GM12878 (cell line): ENCODE measurements at regions not wholly inside any gene's neighbourhood (a gene's known extent, or its start where the extent isn't known, plus 50 kb on each side); places are given as distances from the start of the nearest gene placed in this dataset.

Experiments used
- ATAC-seq: fragments of 200-7000 bp; cut with Tn5 transposase; 3 replicates; pipeline ENCODE4 v1.9.1; 2020; ENCODE audit warnings: mild to moderate bottlenecking, moderate library complexity
- BruUV-seq: library from RNA; stranded (reverse); fragments of 400-500 nt; replicated peaks from 2 replicates; lab custom pipeline; 2021; lab: Mats Ljungman, UMichigan
- CTCF ChIA-PET: fragments of 300-600 bp; sonication (Branson Sonifier 250); formaldehyde crosslinking; extraction: SDS; loops from one replicate; lab custom pipeline; 2021; ENCODE audit warnings: inconsistent platforms; lab: Yijun Ruan, JAX
- POLR2A ChIA-PET: fragments of 350-600 bp; formaldehyde crosslinking; extraction: SDS; loops from one replicate; lab custom pipeline; 2021; ENCODE audit warnings: inconsistent platforms; lab: Charles Lee
- RAD21 ChIA-PET: fragments of 300-600 bp; sonication (Branson Sonifier 250); formaldehyde crosslinking; loops from one replicate; lab custom pipeline; 2023; ENCODE audit warnings: antibody characterized with exemption; ENCODE audit not compliant: unreplicated experiment; lab: Charles Lee
- SMC1A ChIA-PET: fragments of 300-600 bp; sonication (Branson Sonifier 250); formaldehyde crosslinking; loops from one replicate; lab custom pipeline; 2023; ENCODE audit not compliant: unreplicated experiment, uncharacterized antibody; lab: Charles Lee
- DNase-seq: peaks from one replicate; pipeline ENCODE4 v3.0.0-alpha.2; 2011; ENCODE audit warnings: low read depth, low spot score
- FAIRE-seq: peaks from 3 replicates; lab custom pipeline; 2011; peaks lifted over from hg19 to GRCh38; lab: Jason Lieb, UNC
- H2AFZ ChIP-seq: 2 replicates; pipeline ENCODE4 v1.6.0; 2011; ENCODE audit warnings: low read depth, low read length, control low read depth; ENCODE audit not compliant: control insufficient read depth
- H3K27ac ChIP-seq: 2 replicates; pipeline ENCODE4 v1.5.1; 2011; ENCODE audit warnings: control low read depth; ENCODE audit not compliant: control insufficient read depth, insufficient read depth
- H3K27me3 ChIP-seq, 2 experiments: replicated peaks in 1 of 2; 2 replicates each; pipeline versions ENCODE4 v1.6.0 to v1.6.1; 2011; ENCODE audit warnings: low read length in 1 of 2; ENCODE audit not compliant: control insufficient read depth in 2 of 2, insufficient read depth in 2 of 2
- H3K36me3 ChIP-seq, 2 experiments: 2 replicates each; pipeline ENCODE4 v1.5.1; 2011; ENCODE audit warnings: low read length in 1 of 2; ENCODE audit not compliant: control insufficient read depth in 2 of 2, insufficient read depth in 2 of 2
- H3K4me1 ChIP-seq: 2 replicates; pipeline ENCODE4 v1.6.1; 2011; ENCODE audit warnings: mild to moderate bottlenecking, low read length, moderate library complexity, mixed read lengths; ENCODE audit not compliant: control insufficient read depth, insufficient read depth
- H3K4me2 ChIP-seq: 2 replicates; pipeline ENCODE4 v1.6.0; 2011; ENCODE audit warnings: control low read depth; ENCODE audit not compliant: control insufficient read depth, insufficient read depth
- H3K4me3 ChIP-seq: fragments of 200-600 bp; sonication (generic); 2 replicates; pipeline ENCODE4 v1.5.1; 2016
- H3K79me2 ChIP-seq: 2 replicates; pipeline ENCODE4 v1.6.0; 2011; ENCODE audit warnings: low read length; ENCODE audit not compliant: control insufficient read depth, insufficient read depth
- H3K9ac ChIP-seq: 2 replicates; pipeline ENCODE4 v1.8.0; 2011; ENCODE audit warnings: low read length, control low read depth, mixed read lengths; ENCODE audit not compliant: control insufficient read depth, insufficient read depth
- H3K9me3 ChIP-seq: replicated peaks from 3 replicates; pipeline ENCODE4 v1.5.1; 2011; ENCODE audit warnings: mild to moderate bottlenecking, low read length; ENCODE audit not compliant: control insufficient read depth, insufficient read depth
- H4K20me1 ChIP-seq: 2 replicates; pipeline ENCODE4 v1.6.0; 2011; ENCODE audit not compliant: control insufficient read depth, insufficient read depth
- CREM ChIP-seq: IDR thresholded peaks from 2 replicates; pipeline ENCODE4 v1.6.1; 2014; ENCODE audit warnings: antibody characterized with exemption, low read depth
- MEF2B ChIP-seq: fragments of 450-650 bp; IDR thresholded peaks from 2 replicates; pipeline ENCODE4 v1.6.1; 2018; ENCODE audit warnings: mild to moderate bottlenecking, moderate library complexity; ENCODE audit not compliant: partially characterized antibody, poor library complexity, severe bottlenecking
- RAD51 ChIP-seq: fragments of 450-650 bp; IDR thresholded peaks from 2 replicates; pipeline ENCODE4 v1.6.1; 2016; ENCODE audit warnings: moderate library complexity, mild to moderate bottlenecking, inconsistent platforms
- SREBF1 ChIP-seq: IDR thresholded peaks from 2 replicates; pipeline ENCODE4 v1.6.1; 2012; ENCODE audit warnings: mild to moderate bottlenecking, low read length
- TCF3 ChIP-seq: IDR thresholded peaks from 2 replicates; pipeline ENCODE4 v1.6.1; 2012; ENCODE audit warnings: low read depth, mild to moderate bottlenecking, low read length, borderline replicate concordance; ENCODE audit not compliant: insufficient read depth
- WGBS: methylation state at CpG from one replicate; pipeline ENCODE4 v1.1.6; 2016; ENCODE audit warnings: low lambda C conversion rate; ENCODE audit not compliant: insufficient replicate concordance, insufficient coverage; ENCODE audit errors: missing lambda C conversion rate; 5-methylcytosine and 5-hydroxymethylcytosine counted together
- in situ Hi-C: fragments of 300-500 bp; cut with MboI; formaldehyde crosslinking; loops from 9 replicates; pipeline ENCODE4 v1.14.3; 2018; ENCODE audit warnings: mixed read lengths
- intact Hi-C: fragments of 100-400 bp; cut with micrococcal nuclease; formaldehyde crosslinking; loops from one replicate; pipeline ENCODE4 v1.14.2; 2022; ENCODE audit not compliant: unreplicated experiment

DNA sequence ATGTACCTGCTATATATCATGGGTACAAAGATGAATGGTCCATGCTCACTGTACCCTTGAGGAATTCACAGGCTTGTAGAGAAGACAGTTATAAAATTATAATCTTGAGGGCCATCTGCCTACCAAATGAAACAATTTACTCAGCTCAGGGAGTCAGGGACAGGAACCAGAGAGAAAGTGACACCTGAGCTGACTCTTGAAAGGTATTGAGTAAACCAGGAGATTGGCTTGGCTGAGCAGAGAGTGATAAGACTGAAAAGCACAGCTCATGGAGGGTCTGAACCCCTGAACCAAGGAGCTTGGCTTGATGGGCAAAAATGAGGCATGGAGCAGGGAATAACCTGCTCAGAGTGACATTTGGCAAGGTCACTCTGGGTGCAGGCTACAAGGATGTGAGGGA, 147.3 kb downstream of the FAM114A2 start:
- in situ Hi-C loops, result no loop called here
- H3K36me3 ChIP-seq, result no peaks in the 10 kb centered on the region
- TF ChIP-seq RAD51 (no peak), TCF3 (no peak), CREM (no peak)
- H2AFZ ChIP-seq, result no peak overlapping the region
- H3K27ac ChIP-seq, result no peak overlapping the region
- H3K4me2 ChIP-seq, result no peak overlapping the region
- BruUV-seq, result no TSS peak
- H4K20me1 ChIP-seq, result no peaks in the 10 kb centered on the region
- H3K9me3 ChIP-seq, result no peaks in the 10 kb centered on the region
- ATAC-seq, result peak; percentile 59
- no peak overlapping the region for H3K4me3 ChIP-seq
- ChIA-PET RAD21 (no interaction called here), SMC1A (interaction anchor here (0.7 kb wide), 1 partner anchor 146 kb away, joined by 4 read pairs; no protein-coding TSS in a partner anchor), POLR2A (no interaction called here), CTCF (no interaction called here)
- H3K79me2 ChIP-seq, result no peaks in the 10 kb centered on the region
- no peaks in the 10 kb centered on the region for H3K27me3 ChIP-seq
- H3K4me1 ChIP-seq, result 0 out of 2 replicates have a peak, but pooled peaks cover 3% of the 10 kb centered on the region
- no peak for DNase-seq
- intact Hi-C loops, result no loop called here
- no peak for FAIRE-seq
- no peak overlapping the region for H3K9ac ChIP-seq

DNA sequence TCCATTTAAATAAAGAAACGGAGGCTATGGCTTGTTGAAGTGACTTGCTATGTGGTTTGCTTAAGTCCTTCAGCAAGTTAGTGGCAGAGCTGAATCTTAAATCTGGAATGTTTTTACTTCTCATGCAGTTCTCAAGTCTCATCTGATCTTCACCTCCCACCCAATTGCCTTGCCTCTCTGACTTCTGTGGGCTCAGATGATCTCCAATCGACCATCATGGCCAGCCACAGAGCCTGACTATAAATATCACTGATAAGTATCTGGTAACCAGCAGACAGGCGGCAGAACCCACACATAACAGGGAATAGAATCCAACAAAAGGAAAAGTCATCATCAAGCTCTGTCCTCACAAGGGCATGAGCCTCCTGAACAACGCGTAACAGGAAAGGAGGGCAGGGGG, 149.9 kb downstream of the FAM114A2 start:
- no peaks in the 10 kb centered on the region for H3K79me2 ChIP-seq
- H3K4me1 ChIP-seq, result no peaks in the 10 kb centered on the region
- no TSS peak for BruUV-seq
- ATAC-seq (no peak), FAIRE-seq (no peak), DNase-seq (no peak)
- no peak overlapping the region for H3K4me3 ChIP-seq
- intact Hi-C loops, result no loop called here
- SMC1A ChIA-PET, result no interaction called here
- no peaks in the 10 kb centered on the region for H3K36me3 ChIP-seq
- H2AFZ ChIP-seq, result no peak overlapping the region
- H3K9ac ChIP-seq, result no peak overlapping the region
- H3K4me2 ChIP-seq, result no peak overlapping the region
- no peak overlapping the region for H3K27ac ChIP-seq
- TF ChIP-seq SREBF1 (no peak), MEF2B (no peak)
- TF ChIP-seq, all 136 proteins: peak for 0
- POLR2A ChIA-PET, result no interaction called here
- CTCF ChIA-PET, result no interaction called here
- WGBS, result 33% methylated on average over 5 of the region's 5 CpGs
- Histone ChIP-seq H3K9me3 (no peaks in the 10 kb centered on the region), H3K27me3 (no peaks in the 10 kb centered on the region), H4K20me1 (no peaks in the 10 kb centered on the region)
- in situ Hi-C loops, result no loop called here
- RAD21 ChIA-PET, result no interaction called here
